Left kidney (tissue), 1 donor: ENCODE measurements at regions not wholly inside any gene's neighbourhood (a gene's known extent, or its start where the extent isn't known, plus 50 kb on each side); places are given as distances from the start of the nearest gene placed in this dataset.

ENCODE experiments used
- DNase-seq: peaks from one replicate; pipeline ENCODE4 v3.0.0-alpha.2; 2013

DNA sequence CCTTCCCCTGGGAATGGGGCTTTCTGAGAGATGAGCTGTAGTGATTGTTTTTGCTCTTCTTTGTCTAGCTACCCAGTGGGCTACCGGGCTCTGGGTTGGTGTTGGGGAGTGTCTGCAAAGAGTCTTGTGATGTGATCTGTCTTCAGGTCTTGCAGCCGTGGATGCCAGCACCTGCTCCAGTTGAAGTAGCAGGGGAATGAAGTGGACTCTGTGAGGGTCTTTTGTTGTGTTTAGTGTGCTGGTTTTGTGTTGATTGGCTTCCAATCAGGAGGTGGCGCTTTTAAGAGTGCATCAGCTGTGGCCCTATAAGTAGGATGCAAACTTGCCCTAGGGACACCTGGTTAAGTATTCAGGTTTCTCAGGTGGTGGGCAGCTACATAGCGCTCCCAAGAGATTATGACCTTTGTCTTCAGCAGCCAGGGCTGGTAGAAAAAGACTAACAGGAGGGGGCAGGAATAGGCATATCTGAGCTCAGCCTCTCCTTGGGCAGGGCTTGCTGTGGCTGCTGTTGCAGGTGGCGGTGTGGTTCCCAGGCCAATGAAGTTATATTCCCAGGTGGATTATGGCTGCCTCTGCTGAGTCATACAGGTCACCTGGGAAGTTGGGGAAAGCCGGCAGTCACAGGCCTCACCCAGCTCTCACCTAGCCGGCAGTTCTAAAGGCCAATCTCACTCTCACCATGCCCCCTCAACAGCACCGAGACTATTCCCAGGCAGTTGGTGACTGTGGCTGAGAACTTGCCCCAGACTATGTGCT lies 315.7 kb upstream of the C11orf87 start:
- DNase-seq, result no peak

DNA sequence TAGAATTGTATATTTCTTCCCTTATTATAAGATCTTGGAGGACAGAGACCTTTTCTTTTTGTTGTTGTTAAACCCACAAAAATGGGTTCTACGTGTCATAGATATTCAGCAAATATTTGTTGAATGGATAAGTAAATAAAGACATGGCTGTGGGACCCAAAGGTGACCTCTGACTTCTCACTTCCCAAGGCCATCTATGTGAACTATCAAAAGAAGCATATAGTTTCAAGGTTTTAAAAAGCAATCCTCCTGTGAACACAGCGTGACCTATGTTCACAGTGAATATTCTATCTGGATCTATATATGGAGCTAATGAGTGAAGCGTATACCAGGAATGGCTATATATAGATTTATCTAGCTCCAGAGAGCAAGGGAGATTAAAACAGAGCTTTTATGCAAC lies 312.8 kb upstream of the C11orf87 start:
- no peak for DNase-seq

DNA sequence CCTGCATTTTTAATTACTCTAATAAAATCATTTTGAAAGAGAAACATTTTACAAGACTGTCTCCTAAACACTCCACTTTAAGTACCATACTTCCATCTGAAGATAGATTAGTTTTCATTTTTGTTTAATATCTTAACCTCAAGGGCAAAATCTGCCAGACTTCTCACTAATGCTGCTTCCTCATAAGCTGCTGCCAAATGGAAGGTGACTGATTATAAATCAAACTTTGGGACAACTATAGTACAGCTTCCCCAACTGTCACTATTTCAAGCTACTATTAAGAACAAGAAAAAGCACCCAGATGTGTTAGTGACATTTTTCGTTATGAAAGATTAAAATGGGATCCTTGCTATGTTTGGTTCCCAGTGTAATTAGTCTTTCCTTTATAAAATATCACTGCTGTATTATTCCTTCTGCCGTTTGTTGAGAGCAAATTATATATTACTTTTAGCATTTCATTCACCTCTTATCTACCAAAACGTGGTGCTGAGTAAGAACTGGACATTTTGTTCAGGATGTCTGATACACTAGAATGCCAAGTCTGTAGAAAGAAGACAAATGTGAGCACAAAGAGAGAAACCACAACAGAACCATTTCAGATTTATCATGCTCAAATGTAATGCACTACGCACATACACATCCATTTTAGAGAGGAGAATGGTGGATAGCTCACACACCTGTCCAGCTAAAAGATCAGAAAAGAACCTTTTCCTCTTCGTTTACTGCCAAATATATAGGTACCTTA lies 312.2 kb upstream of the C11orf87 start:
- DNase-seq, result no peak

DNA sequence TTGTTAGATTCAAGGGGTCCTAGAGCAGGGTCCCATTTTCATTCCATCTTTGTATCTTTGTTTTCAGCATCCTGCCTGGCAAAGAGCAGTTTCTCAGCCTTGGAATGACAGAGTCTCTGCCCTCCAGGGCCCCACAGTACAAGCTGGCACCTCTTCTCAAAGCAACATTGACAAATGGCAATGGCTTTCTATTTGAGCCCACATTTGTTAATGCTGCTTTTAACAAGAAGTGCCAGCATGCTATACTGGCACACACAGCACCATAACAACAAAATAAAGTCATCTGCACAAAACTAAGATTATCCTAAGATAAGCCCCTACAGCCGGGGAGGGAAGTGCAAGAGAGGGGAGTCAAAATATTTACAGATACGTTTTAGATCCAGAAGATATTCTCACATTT lies 309.7 kb upstream of the C11orf87 start:
- no peak for DNase-seq

DNA sequence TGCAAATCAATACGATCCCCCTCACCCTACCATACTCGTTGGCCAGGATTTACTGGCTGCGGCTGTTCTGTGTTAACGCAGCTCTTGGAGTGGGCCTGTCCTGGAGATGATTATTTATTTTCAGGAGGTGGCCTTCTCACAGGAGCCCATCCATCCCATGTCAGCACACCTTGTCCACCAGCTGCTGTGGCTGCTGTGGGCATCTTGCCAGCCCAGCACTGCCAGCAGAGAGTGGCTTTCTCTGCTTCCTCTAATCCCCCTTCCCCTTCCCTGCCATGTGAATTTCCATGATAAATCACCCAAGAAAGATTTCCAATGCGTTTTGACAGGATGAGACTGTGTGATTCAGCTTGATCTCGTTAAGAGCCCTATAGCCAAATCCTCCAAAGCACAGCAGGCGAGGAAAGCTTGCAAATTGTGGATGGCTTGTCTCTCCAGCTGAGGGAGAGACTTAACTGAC lies 309.1 kb upstream of the C11orf87 start:
- DNase-seq, result no peak

DNA sequence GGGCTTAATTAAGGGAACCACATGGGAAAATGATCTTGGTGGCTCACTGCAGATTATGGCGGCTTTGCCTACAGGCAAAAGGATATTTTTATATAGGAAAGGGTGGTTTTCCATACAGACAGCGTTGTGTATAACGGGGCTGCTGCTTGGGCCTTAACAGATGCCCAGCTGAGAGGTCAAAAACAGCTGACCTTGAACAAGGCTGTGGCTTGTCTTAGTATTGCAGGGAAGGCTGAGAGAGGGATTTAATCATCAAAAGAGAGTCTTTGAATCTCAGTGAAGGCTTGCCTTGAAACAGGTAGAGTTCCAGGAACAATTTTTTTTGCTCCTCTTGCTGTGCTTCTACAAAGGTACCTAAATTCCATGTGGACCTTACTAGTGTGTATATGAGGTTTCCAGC lies 301.6 kb upstream of the C11orf87 start:
- no peak for DNase-seq

DNA sequence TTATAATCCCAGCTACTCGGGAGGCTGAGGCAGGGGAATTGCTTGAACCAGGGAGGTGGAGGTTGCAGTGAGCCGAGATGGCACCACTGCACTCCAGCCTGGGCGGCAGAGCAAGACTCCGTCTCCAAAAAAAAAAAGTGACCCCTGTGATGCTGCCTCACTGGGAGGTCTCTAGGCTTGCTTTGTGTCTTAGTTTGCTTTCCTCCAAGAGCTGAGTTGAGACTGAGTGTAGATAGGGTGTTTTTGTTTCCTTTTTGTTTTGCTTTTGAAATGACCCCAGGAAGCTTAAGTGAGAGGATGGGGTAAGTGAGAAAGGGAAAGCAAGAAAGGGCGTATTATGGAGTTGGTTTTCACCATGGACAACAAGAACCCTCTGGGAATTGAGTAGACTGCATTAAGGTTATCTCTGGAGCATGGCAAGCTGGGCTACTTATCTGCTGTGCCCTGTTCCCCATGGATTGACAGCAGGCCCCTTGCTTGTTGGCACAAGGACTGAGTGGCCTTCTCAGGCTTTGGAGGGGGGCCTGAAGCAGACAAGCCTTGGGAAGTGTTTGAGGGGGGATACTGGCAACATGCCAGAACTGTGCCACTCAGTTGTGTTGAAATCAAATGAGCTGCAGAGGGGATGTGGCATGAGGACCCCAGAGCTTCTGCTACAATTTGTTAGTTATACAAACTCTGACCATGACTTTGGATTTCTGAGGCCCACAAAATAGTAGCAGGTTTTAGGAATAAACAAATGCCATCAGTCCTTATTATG lies 300.6 kb upstream of the C11orf87 start:
- DNase-seq, result no peak

DNA sequence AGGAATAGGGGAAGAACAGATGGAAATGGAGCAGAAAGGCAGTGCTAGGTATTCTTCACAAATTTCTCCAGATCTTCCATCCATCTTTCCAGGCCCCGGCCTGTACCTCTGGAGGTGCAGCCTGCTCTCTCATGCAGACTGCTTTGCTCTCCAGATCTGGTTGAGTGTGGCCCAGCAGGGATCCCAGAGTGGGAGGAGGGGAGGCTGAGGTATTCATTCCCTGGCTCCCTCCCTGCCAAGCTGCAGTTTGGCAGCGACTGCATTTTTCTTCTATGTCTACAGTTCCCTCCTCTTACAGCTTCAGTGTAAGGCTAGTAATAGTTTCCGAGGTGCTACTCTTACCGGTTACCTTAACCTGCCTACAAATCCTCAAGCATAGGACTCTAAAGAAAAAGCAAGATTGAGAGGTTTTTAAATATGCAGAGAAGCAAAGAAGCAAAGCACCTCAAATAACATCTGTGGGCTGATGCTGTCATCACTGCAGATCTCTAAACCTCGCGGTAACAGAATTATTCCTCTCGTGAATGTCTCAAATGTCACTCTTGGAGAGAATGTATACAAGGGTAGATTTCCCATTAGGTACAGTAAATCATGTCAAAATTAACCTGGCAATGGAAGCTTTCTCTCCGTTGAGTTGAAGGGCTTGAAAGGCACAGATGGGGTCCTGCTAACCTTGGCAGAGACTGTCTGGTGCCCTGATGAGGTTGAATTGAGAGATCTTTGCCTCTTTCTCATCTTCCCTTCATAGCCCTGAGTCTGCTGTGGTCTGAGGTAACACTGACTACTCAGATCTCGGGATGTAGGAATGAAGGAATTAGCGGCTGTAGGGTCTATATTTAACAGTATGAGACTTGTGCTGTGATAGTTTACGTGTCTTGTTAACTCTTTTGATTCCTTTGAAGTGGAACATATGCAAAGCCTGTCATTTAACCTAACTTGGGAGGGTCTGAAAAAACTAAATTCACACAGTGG lies 297.9 kb upstream of the C11orf87 start:
- DNase-seq, result peak; percentile 40

DNA sequence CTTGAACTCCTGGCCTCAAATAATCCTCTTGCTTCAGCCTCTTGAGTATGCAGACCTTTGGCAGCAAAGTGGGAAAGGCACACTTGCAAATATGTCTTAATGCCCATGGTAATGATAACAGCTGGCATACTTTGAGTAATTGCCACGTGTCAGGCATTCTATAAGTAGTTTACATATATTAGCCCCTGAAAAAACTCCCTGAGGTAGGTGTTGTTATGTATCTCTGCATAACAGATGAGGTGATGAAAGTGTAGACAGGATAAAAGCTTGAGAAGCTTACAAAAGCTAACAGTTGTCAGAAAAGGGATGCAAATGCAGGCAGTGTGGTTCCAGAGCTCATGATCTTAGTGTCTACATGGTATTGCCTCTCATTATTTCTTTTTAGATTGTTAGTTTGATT lies 291.1 kb upstream of the C11orf87 start:
- no peak for DNase-seq

DNA sequence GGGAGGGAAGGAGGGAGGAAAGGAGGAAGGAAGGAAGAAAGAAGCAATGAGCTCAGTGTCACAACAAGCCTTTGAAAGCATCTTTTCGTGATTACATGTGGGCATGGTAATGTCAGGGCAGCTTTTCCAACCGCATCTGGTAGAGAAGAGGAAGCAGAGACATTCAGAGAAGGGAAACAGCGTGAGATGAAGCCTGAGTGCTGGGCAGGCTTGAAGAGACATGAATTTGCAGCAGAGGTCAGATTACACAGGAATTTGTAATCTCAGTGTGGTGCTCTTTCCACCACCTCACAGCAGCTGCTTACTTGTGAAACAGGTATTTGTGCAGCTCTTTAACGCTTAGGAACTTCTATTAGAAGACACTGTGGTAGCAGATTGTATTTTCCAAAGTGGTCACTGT lies 289.5 kb upstream of the C11orf87 start:
- DNase-seq, result no peak

DNA sequence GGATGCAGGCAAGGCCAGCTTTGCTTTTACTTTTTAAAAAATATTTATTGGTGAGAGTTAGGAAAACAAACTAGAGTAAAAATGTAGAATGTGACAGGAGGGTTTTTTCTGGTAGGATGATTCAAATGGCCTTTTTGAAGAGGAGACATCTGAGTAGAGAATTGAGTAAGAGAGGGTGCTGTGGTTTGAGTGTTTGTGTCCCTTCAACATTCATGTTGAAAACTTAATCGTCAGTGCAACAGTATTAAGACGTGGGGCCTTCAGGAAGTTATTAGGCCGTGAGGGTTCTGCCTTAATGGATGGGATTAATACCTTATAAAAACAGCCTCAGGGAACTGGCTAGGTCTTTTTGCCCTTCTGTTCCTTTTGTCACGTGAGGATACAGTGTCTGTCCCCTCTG lies 288.8 kb upstream of the C11orf87 start:
- no peak for DNase-seq

DNA sequence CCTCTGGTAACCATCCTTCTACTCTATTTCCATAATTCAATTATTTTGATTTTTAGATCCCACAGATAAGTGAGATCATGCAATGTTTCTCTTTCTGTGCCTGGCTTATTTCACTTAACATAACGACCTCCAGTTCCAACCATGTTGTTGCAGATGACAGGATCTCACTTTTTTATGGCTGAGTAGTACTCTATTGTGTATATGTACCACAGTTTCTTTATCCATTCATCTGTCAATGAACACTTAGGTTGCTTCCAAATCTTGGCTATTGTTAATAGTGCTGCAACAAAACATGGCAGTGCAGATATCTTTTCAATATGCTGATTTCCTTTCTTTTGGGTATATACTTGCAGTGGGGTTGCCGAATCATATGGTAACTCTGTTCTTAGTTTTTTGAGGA lies 286.4 kb upstream of the C11orf87 start:
- no peak for DNase-seq

DNA sequence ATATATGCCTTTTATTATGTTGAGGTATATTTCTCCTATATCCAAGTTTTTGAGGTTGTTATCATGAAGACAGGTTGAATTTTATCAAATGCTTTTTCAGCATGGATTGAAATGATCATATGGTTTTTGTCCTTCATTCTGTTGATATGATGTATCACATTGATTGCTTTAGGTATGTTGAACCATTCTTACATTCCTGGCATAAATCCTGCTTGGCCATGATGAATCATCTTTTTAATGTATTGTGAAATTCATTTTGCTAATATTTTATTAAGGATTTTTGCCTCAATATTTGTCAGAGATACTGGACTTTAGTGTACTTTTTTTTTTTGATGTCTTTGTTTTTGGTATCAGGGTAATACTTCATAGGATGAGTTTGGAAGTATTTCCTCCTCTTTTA lies 283.8 kb upstream of the C11orf87 start:
- no peak for DNase-seq

DNA sequence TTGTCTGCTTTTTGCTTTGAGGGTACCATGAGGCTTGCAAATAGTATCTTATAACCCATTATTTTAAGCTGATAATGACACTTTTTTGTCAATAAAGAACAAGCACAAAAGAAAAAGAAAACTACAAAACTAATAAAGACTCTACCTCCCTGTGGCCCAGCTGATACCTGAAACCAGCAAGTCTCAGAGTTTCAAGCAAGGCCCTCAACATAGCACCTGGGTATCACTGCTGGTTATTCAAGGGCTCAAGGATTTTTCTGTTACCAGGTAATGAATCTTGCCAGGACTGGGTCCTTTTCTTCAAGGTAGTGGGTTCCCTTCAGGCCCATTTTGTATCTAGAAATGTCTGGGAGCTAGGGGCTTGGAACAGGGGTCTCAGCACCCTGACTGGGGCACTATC lies 281.6 kb upstream of the C11orf87 start:
- DNase-seq, result no peak

DNA sequence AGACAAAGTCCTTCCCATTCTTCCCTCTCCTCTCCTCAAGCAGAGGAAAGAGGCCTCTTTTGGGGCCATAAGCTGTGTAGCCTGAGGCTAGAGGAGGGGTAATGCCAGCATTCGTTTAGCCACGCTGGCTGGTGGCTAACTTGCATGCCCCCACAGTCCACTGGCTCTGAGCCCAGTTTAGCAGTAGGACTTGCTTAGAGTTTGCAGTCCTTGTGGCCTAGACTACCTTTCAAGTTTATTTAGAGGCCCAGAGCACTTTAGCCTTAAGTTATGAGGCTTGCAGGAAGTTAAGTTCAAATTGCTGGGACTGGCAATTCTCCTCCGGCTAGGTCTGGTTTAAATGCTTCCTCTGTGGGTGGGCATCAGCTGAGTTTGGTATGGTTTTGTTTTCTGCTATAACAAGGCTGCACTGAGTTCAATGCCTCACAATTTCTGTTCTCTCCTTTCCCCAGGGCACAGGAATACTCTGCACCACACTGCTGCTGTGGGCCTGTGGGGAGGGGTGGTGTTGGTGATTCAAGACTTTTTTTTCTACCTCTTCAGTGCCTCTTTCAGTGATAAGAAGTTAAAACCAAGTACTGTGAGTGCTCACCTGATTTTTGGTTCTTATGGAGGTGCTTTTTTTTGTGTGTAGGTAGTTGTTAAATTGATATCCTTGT lies 281.0 kb upstream of the C11orf87 start:
- no peak for DNase-seq

DNA sequence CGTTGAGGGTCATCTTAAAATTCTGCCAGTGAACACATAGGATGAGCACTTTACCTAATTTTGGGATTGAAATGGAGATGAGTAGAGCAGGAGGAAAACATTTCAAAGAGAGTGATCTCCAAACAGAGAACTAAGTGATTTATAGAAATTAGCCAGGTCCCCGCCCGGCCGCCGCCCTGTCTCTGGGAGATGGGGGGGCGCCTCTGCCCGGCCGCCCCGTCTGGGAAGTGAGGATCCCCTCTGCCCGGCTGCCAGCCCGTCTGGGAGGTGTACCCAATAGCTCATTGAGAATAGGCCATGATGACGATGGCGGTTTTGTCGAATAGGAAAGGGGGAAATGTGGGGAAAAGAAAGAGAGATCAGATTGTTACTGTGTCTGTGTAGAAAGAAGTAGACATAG lies 276.7 kb upstream of the C11orf87 start:
- DNase-seq, result no peak

DNA sequence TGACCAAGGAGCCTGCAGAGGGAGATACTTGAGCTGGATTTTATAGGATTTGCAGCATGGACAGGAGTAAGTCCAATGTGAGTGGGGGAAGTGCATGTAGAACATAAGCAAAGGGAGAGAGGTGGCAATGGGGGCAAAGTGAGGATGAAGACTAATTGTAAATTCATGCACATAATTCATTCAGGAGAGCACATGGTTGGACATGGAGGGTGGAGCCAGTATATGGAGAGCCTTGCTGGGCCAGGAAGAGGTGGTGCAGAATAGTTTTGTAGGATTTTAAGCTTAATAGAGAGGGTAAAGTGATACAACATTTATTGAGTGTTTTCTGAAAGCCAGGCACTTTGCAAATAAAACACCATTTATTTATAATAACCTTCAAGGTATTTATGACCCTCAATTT lies 274.3 kb upstream of the C11orf87 start:
- DNase-seq, result no peak

DNA sequence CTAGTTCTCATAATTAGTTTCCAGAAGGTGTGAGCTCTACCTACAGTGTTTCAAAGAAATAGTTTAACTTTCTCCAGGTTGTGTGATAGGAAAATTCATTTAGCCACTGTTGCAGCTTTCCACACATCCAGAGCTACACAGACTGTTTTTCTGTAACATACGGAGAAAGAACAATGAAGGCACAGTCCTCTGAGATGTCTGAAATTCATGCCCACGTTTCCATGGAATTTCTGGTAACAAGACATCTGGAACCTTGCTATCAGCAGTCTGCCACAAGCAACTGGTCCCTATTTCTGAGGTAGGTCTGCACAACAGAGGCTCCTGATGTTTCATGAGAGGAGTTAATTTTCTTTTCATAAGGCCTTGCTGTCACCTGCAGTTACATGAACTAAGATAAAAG lies 273.3 kb upstream of the C11orf87 start:
- no peak for DNase-seq

DNA sequence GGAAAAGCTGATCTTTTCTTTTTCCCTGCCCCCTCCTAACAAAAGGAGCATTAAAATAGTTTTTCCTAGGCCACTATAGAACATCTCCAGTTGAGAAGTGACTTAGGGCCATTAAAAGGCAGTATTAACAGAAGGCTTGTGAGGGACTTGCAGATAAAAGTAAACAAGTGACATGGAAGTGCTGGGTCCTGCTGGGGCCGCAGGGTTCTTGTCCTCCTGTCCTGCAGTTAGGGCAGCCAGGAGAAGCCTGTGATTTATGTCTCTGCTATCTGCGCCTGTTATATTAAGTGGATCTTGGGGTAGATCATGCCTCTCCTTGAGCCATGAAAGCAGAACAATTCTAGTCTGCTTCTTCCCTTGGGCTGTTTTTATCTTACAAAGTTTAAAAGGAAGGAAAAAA lies 271.4 kb upstream of the C11orf87 start:
- no peak for DNase-seq

DNA sequence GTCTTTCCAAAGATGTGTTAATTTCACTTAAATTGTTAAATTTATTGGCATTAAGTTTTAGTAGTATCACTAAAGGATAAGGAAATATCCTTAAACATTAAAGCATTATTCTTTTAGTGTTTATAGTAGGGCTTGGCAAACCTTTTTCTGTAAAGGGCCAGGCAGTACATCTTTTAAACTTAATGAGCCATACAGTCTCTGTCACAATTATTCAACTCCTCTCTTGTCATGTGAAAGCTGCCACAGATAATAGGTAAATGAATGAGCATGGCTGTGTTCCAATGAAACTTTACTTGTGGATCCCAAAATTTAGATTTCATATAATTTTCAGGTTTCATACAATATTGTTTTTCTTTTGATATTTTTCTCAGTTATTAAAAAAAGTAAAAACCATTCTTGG lies 268.2 kb upstream of the C11orf87 start:
- peak; percentile 38 for DNase-seq

DNA sequence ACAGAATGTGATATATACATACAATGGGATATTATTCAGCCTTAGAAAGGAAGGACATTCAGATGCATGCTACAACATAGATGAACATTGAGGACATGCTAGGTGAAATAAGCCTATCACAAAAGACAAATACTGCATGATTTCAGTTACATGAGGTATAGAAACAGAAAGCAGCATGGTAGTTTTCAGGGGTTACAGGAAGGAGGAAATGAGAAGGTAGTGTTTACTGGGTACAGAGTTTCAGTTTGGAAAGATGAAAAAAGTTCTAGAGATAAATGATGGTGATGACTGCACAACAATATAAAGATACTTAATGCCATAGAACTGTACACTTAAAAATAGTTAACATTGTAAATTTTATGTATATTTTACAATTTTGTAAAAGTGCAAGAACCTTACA lies 266.7 kb upstream of the C11orf87 start:
- no peak for DNase-seq
